T47D (cell line): ENCODE measurements at regions not wholly inside any gene's neighbourhood (a gene's known extent, or its start where the extent isn't known, plus 50 kb on each side); places are given as distances from the start of the nearest gene placed in this dataset.

ENCODE experiments used
- DNase-seq, 2 experiments: peaks; one replicate each; pipeline versions ENCODE4 v3.0.0 to v3.0.0-alpha.2; 2011 to 2012; ENCODE audit warnings: low read depth in 1 of 2, low spot score in 1 of 2
- JUND ChIP-seq: IDR thresholded peaks from 2 replicates; pipeline ENCODE4 v1.6.1; 2012; ENCODE audit warnings: low read depth
- in situ Hi-C: cut with HindIII; loops from 2 replicates; pipeline ENCODE4 v1.10.0; 2016; ENCODE audit warnings: low sequenced_read_pairs, low pct_unique_long_range_greater_than_20kb

GRCh38 chr2:207413376-207413907 is 116.3 kb upstream of the CREB1 start:
- in situ Hi-C loops, result no loop called here
- TF ChIP-seq JUND, result no peak
- no peak for DNase-seq

- peak in 1 of 2 experiments; percentile 23 for DNase-seq
- no peak for TF ChIP-seq JUND
- in situ Hi-C loops, result no loop called here
Observed at GRCh38 chr2:207416111-207416510, 113.7 kb upstream of the CREB1 start.

- no peak for TF ChIP-seq JUND
- DNase-seq, result no peak
- in situ Hi-C loops, result no loop called here
Observed at GRCh38 chr2:207416900-207417299, 112.9 kb upstream of the CREB1 start.

GRCh38 chr2:207417301-207417718 is 112.5 kb upstream of the CREB1 start:
- no peak for TF ChIP-seq JUND
- DNase-seq, result no peak
- in situ Hi-C loops, result no loop called here

- no peak for TF ChIP-seq JUND
- in situ Hi-C loops, result no loop called here
- no peak for DNase-seq
Observed at GRCh38 chr2:207418419-207418818, 111.3 kb upstream of the CREB1 start.

- TF ChIP-seq JUND, result no peak
- in situ Hi-C loops, result no loop called here
- DNase-seq, result no peak
Observed at GRCh38 chr2:207419331-207419730, 110.4 kb upstream of the CREB1 start.

GRCh38 chr2:207421671-207422070 is 108.1 kb upstream of the CREB1 start:
- no peak for DNase-seq
- no peak for TF ChIP-seq JUND
- in situ Hi-C loops, result no loop called here

- no peak for TF ChIP-seq JUND
- in situ Hi-C loops, result no loop called here
- DNase-seq, result no peak
Observed at GRCh38 chr2:207422380-207422779, 107.4 kb upstream of the CREB1 start.

GRCh38 chr2:207423886-207424285 is 105.9 kb upstream of the CREB1 start:
- no peak for DNase-seq
- in situ Hi-C loops, result no loop called here
- no peak for TF ChIP-seq JUND

- no peak for DNase-seq
- no peak for TF ChIP-seq JUND
- in situ Hi-C loops, result no loop called here
Observed at GRCh38 chr2:207427986-207428385, 101.8 kb upstream of the CREB1 start.

- TF ChIP-seq JUND, result no peak
- in situ Hi-C loops, result no loop called here
- no peak for DNase-seq
Observed at GRCh38 chr2:207428573-207428972, 101.2 kb upstream of the CREB1 start.

- TF ChIP-seq JUND, result no peak
- in situ Hi-C loops, result no loop called here
- DNase-seq, result no peak
Observed at GRCh38 chr2:207432453-207432852, 97.3 kb upstream of the CREB1 start.

GRCh38 chr2:207434306-207434705 is 95.5 kb upstream of the CREB1 start:
- in situ Hi-C loops, result no loop called here
- TF ChIP-seq JUND, result no peak
- DNase-seq, result no peak

GRCh38 chr2:207434899-207435465 is 94.8 kb upstream of the CREB1 start:
- TF ChIP-seq JUND, result no peak
- in situ Hi-C loops, result no loop called here
- no peak for DNase-seq
